HG02610 (cell line): ENCODE measurements at regions not wholly inside any gene's neighbourhood (a gene's known extent, or its start where the extent isn't known, plus 50 kb on each side); places are given as distances from the start of the nearest gene placed in this dataset.

ENCODE experiments used
- ATAC-seq: cut with Tn5 transposase; IDR thresholded peaks from one replicate; pipeline ENCODE4 v1.9.1; 2021; ENCODE audit warnings: mild to moderate bottlenecking, moderate library complexity; ENCODE audit not compliant: unreplicated experiment

DNA sequence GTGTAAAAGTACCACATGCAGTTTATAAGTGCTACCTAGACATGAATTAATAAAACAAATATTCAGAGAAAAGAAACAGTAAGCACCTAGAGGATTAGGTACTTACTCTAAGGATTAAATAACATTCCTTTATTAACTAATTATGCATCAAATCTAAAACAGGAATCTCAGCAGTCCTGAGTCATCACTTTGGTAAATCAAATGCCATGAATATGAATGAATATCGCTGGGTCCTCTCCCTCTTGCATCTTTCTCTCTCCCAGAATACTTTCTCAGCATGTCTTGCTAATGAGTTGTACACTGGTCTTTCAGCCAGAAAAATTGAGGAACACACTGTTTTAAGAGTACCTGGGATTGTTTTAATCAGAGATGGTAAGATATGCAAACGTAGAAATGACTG, 225.5 kb upstream of the NFE2L3 start:
- no peak for ATAC-seq

DNA sequence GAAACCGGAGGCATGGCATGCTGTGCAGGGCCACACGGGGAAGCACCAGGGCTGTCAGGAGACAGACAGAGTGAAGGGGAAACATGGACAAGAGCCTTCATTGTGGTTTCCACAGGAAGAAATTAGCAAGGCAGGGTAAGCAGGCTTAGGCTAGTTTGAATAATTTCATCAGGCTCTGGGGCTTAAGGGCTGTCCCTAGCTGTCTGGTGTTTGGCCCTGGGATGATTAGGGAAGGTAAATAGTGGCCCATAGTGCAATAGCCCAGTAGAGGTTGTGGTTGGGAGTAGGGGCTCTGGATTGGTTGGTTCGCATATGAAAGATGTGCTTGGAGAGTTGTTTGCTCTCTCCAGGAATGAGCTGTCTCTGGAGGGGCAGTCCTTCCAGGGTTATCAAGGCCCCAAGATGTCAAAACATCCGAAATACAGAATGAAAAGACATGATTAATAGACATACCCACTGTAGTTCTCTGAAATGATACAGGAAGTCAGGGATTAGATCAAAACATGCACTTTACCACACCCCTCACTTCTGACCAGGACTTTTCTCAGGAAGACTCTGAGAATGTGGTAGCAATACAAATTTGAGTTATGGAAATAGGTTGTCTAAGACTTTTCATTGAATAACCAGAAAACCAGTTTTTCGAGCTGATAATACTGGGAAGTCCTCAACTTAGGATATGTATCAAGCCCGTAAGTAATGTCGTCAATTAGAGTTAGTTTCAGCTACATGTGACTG, 224.9 kb upstream of the NFE2L3 start:
- ATAC-seq, result no peak

DNA sequence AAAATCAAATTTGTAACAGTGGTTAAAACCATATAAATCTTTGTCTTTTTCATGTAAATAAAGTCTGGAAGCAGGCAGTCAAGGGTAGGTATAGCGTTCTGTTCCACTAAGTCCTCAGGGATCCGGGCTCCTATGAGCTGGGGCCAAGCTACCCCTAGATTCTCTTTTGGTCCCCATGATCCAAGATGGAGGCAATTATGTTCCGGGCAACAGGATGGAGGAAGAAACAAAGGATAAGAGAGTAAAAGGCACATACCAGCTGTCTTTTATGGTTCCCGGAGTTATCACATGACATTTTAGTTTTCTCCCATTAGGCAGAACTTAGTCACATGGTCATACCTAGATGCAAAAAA, 224.4 kb upstream of the NFE2L3 start:
- ATAC-seq, result no peak

DNA sequence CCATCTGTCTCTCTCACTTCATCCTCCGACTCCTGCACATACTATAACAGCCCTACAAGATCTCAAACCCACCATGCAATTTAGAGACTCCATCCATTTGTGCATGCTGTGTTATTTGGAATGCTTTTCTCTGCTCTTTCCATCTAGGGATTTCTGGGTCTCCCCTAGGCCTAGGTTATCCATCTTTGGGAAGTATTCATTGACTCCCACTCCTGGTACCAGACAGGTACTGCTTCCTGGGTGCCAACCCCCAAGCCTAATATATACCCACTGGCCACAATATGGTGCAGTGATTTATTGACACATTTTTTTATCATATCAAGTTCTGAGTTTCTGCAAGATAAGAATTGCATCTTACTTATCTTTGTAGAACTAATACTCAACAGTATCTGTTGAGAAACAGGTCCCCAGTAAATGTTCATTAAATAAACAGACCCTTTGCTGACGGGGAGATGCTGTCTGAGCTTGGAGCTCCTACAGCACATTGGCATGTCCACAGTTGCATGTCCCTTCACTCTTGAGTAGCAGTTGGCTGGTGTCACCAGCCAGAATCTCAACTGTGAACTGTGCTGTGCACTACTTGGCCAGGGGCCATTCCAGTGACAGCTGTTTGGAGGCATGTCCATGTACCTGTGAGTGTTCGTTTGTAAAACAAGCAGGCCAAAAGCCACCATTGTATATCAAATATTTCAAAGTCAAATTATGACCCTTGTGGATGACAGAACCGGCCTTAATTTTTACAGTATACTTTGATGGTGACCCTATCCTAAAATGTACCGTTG, 223.3 kb upstream of the NFE2L3 start:
- no peak for ATAC-seq

DNA sequence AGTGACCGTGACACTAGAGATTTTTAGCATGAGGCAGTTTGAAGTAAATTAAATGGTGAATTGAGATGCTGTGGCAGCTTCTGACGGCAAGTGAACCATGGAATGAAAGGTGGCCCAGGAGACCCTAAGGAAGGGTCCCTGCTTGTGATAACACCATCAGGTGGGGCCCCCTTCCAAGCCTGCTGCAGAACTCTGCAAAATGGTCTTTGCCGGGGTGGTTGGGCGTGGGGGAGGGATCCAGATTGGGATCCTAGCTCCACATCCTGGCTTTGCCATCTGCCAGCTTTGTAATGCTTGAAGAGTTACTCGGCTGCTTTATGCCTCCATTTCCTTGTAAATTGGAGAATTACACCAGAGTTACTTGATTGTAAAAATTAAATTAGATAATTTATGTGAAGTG, 222.6 kb upstream of the NFE2L3 start:
- no peak for ATAC-seq

DNA sequence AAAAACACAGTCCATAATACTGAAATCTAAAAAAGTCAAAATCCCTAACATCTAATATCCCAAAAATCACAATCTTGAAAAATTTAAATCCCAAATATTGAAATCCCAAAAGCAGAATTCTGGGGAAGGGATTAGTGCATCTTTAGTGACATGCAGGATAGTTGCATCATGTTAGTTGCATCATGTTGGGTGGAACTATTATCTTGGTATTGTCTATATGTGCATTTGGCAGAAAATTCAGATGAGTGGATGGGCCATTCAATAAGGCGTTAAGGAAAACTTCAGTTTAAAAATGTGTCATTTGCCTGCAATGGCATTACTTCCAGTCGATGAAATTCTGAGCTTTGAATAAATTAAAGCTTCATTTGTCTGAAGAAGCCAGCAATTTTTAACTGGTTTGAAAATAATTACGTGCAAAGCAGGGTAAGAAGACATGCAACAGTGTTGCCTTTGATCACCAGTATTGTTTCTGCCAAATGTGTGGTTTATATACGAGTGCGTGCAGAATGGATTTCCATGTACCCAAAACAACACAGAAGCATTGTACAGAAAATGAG, 221.4 kb upstream of the NFE2L3 start:
- no peak for ATAC-seq

DNA sequence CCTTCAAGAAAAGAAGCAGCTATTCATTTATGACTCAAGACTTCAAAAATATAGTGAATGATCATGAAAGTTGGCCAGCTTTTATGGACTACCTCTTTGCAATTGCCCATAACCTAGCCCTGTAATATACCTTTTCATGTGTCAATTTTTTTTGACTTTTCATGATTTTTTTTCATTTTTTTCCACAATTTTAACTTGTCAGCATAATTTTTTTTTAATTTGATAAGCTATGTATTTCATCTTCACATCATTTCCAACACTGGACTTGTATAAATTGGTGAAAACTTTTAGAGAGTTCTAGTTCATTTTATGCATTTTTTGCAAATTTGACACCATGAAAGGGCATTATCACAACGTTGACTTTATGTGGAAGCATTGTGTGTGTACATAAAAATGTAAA, 220.8 kb upstream of the NFE2L3 start:
- ATAC-seq, result no peak

DNA sequence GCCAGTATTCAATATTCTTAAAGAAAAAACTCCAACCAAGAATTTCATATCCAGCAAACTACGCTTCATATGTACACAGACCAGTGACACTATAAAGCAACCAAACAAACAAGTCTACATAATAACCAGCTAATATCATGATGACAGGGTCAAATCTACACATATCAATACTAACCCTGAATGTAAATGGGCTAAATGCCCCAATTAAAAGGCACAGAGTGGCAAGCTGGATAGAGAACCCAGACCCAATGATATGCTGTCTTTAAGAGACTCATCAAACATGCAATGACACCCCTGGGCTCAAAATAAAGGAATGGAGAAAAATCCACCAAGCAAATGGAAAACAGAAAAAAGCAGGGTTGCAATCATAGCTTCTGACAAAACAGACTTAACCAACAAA, 218.1 kb upstream of the NFE2L3 start:
- no peak for ATAC-seq

DNA sequence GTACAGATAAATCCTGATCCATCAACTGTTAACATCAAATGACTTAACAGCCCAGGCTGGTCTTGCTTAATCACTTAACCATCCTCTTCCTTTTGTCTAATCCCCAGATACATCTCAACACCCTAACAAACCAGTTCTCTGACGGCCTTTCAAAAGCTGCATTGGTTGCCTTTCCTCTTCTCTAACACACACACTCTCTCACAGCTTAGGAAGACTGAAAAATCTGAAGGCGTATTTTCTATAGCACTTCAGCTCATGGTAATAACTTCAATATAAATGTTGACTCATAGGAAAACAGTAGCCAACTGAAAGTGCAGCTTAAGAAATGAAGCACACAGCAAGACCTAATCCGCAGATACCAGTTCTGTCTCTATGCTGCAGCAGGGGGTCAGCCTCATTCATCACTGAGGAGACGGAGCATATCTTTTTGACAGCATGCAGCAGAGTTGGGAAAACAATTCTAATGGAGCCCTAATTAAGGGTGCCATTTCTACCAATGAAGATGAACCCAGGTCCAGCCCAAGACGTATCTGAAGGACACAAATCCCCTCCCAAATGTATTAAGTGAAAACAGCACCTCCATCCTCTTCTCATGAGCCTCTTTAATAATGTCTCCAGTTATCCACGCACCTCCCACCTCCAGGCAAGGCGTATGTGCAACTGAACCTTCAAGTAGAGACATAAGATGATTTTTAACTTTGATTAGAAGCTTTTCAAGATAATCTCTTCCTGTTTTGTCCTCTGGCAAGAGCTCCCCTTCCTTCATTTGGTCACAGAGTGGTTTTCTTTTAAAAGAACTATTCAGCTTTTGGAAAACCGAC, 211.7 kb upstream of the NFE2L3 start:
- no peak for ATAC-seq

DNA sequence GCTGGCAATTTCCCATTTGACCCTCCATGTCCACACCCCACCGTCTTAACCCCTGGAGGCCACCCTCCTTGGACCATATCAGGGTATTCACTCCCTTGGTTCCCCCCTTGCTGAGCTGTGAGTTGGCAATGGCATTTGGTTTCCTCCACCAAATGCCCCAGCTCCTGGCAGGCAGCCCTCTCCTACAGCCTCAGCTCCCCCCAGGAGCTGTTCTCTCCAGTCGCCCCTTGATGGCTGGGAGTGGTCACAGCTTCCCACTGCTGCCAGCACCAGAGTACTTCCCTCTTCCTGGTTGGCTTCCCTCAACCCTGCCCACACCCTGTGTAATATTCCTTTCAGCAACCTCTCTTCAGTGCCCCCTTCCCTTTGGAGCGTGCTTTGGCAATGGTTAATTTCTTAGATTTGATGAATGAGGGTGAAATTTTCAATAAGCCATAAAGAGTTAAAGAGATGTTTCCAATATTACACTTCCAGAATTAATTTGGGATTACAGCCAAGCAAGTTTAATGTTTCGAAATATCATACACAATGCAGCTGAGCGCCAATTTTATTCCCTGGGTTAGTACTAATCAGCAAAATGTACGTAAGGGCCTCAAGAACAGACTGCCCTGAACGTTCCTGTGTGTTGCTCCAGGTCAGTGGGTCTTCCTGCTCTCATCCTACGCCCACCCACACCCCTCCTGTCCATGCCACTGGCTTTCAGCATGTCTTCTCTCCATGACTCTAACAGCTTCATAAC, 207.1 kb upstream of the NFE2L3 start:
- no peak for ATAC-seq

DNA sequence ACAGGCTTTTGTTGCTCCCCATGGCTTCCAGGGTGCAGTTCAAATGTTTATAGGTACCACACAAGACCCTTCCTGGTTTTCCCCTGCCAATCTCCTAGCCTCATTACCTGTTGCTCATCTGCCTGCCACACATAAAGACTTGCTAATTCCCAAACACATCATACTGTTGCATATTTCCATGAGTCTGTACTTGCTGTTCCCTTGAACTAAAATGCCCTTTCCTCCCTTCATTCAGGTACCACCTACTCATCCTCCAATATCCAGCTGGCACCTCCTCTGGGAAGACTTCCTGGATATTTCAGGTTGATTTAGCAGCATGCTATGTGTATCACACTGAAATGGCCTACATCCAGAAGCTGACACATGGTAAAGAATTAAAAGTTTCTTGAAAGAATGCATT, 206.4 kb upstream of the NFE2L3 start:
- ATAC-seq, result no peak

DNA sequence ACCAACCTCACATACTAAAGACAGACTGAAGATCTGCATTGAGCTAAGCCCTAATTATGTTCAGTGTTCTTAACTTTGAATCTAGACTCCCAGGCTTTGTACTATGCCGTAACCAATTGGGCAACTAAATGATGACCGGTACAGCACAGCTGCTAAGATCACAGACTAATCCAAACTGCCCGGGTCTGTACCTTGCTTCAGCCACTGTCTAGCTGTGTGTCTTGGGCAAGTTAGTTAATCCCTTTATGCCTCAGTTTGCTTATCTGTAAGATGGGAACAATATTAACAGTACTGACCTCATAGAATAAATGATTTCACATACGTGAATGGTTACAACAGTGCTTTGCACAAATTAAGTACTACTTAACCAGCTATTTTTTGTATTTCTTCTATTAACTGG, 205.8 kb upstream of the NFE2L3 start:
- no peak for ATAC-seq

DNA sequence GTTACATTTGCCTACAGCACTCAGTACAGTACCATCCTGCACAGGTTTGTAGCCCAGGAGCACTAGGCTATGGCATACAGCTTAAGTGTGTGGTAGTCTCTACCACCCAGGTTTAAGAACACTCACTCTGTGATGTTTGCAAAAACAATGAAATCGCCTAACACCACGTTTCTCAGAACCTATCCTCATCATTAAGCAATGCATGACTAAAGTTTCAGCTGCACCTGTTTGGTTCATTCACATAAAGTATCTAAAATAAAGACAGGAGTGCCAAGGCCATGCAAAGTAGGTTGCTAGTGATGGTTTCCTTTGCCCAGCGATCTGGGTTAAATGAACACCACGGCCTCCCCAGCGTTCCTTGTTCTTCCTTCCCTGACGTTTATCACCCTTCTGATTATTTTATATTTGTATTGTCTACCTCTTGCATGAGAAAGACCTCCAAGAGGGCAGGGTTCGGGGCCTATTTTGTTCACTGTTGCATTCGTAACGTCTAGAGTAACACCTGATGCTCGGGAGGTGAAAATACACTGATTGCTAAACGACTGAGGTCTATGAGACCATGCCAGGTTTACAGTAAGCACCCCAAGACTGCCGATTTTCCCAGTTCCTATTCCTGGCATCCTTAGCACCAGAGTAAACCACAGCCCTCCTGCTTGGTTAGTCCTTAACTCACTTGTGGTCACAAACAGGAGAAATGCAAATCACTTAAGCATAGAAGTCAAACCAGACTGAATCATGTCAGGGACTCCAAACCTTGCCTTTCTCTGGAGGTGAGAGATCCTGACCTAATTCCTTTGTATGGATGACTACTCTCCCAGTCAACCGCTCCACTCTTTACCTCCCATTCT, 204.1 kb upstream of the NFE2L3 start:
- no peak for ATAC-seq

DNA sequence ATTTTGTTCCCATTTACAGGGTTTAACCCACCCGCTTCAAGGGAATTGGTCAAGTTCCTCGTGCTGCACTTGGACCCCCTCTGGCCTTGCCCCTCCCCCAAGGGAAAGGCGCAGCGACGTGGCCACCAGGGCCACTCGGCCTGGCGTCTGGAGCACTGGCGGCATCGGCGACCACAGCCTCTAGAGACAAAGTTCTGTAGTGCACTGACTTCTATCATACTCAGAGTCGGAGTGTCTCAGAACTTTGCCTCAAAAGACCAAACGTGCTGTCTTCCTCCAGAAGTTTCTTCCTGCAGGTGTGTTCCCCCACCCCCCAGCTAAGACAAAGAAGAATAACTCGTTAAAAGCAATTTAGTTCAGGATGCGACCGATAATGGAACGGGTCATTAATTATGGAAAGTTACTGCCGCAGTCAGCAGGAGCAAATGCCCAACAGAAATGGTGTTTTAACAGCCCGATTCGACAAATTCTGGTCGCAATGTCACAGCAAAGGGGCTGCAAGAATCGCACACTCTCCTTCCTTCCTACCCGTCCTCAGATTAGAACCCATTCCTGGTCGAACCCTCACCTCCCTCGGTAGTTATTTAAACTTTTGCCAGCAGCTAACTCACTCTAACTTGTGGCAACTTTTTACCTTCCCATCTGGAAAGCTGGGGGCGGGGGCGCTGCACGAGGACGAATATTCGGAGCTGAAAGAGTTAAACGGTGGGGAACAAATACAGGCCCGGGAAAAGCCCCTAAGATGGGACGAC, 202.1 kb upstream of the NFE2L3 start:
- no peak for ATAC-seq

DNA sequence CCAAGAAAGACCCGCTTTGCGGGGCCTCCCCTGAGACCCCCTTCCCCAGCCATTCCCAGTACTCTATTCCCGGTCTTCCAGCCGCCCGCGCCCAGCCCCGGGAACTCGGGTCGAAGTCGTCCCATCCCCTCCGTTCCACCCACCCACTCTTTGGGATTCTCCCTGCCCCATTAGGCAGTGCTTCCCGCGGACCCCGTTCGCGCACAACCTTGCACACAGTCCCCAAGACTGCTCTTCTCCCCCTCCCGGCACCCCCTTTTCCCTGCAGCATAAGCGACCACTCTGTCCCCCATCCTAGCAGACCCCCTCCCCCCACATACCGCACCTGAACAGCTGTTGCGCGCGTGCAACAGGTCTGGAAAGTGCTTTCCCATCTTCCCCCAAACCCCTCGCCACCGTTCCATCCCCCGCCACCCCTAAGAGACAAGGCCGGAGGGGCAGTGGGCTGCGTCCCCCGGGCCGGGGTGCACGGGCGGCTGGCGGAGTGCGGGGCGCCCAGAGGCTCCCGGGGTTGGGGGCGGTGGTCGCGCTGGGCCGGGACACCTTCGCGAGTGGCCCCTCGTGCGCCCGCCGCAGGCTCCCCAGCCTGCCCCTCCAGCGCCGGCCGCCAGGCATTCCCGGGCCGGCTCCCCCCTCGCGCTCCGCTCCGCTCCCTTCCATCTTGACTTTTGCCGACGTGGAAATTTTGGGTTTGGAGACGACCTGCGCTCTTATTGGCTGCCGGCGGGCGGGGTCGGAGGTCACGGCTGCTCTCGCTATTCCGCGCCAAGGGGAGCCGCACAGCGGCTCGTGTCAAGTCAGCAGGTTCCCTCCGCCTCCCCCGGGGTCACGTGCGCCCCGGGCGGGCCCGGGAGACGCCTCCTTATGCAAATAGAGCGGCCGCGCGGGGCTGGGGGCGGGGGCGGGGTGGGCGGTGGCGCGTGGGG, 201.2 kb upstream of the NFE2L3 start:
- peak; percentile 90 for ATAC-seq

DNA sequence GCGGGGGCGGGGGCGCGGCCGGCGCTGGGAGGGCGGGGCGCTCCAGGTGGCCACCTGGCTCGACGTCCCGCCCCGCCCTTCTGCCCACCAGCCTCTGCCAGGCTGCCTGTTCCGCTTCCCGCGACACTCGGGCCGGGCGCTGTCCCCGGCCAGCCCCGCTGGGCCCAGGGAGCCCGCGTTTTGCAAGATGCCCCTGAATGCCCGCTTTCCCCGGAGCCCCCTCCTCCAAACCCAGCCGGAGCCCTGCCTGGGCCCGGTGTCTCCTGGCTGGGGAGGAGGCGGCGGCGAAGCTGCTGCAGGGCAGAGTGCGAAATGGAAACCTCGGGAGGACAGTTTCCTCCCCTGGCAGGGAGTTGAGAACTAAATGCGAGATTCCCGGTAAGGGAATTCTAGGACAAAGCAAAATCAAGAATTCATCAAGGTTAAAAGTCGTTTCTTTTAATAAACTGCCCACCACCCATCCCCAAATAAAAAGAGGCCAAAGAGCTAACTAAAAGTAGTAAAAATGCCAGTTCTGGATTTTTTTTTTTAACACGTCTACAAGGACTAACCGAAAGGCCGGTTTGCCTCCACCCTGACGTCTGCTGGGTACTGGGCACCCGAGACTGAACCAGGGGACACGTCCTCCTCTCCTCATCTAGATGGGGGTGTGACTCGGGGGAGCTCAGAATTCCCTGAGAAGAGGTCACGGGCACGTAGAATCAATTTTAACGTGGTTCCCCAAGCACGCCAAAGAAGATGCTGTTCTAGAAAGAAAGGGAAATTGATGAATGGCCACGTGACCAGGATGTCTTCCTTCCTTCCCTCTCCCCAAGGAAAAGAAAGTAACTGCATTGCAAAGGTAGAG, 200.4 kb upstream of the NFE2L3 start:
- ATAC-seq, result no peak
